Esophagus muscularis mucosa (tissue), 3 donors: ENCODE measurements at regions not wholly inside any gene's neighbourhood (a gene's known extent, or its start where the extent isn't known, plus 50 kb on each side); places are given as distances from the start of the nearest gene placed in this dataset.

ENCODE experiments used
- CTCF ChIP-seq, 3 experiments: fragments of 200-600 bp in 2 of 3; fragments of 450-650 bp in 1 of 3; sonication (generic) in 2 of 3; IDR thresholded peaks; one replicate each; pipeline ENCODE4 v1.5.1; 2017 to 2019; ENCODE audit warnings: antibody characterized with exemption in 3 of 3, mild to moderate bottlenecking in 2 of 3, moderate library complexity in 1 of 3
- POLR2A ChIP-seq: fragments of 450-650 bp; IDR thresholded peaks from one replicate; pipeline ENCODE4 v1.6.1; 2017; ENCODE audit warnings: antibody characterized with exemption, moderate library complexity, mild to moderate bottlenecking, low read depth

DNA sequence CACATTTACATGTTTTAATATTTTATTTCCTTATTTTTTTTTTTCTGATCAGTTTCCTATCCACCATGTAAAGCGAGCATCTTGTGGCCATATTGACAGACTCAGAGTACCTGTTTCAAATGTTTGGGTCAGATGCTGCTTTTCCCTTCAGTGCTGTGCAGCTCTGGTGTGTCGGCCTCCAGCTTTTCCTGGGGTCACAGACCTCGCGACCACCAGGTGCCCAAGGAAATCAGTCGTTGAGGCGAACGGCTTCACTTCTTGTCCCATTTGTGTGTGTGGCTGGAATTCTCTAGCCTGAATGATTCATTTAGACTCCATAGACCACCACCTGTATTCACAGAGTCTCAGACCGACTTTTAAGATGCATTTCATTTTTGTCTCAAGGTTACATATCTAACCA lies 166.9 kb upstream of the SPRY4 start:
- TF ChIP-seq POLR2A (no peak), CTCF (IDR thresholded peaks at IDR 0.05) (no peak)
